GM12875 (cell line): ENCODE measurements at regions not wholly inside any gene's neighbourhood (a gene's known extent, or its start where the extent isn't known, plus 50 kb on each side); places are given as distances from the start of the nearest gene placed in this dataset.

Experiments used
- H3K4me3 ChIP-seq: one replicate; pipeline ENCODE4 v1.5.1; 2011; ENCODE audit warnings: low read depth, low read length, control low read depth
- TF ChIP-seq, protein P1 (sequence below): IDR thresholded peaks from 2 replicates; pipeline ENCODE4 v1.5.1; 2011; ENCODE audit warnings: low read depth, mild to moderate bottlenecking, control low read depth, inconsistent platforms, low read length, moderate library complexity, borderline replicate concordance; ENCODE audit not compliant: insufficient read depth

DNA sequence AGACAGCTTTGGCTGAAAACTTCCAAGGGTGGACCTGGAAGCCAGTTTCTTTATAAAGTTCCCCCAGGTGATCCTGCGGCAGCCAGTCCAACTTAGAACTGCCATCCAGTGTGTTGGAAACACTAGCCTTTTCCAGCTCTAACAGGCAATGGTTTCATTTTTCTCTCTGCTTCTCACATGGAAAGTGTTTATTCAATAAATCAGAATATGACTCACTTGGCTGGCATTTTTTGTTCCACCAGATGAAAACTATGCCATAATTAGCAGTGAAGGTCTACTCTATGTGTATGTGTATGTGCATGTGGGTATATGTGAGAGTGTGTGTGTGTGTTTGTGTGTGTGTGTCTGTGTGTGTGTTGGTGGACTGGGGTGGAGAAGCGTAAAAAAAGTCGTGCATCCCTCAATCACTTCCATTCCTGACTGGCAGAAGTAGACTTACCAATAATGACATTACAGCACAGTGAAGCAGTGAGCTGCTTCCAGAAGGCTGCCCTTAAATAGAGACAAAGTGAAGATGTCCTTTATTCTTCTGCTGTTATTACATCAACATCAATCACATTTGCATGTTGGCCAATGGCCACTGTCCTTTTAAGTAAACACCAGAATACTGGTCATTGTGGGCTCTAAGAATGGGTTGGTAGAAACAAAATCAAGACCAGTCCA is 90.9 kb upstream of the SETBP1 start:
- TF ChIP-seq, protein P1, sequence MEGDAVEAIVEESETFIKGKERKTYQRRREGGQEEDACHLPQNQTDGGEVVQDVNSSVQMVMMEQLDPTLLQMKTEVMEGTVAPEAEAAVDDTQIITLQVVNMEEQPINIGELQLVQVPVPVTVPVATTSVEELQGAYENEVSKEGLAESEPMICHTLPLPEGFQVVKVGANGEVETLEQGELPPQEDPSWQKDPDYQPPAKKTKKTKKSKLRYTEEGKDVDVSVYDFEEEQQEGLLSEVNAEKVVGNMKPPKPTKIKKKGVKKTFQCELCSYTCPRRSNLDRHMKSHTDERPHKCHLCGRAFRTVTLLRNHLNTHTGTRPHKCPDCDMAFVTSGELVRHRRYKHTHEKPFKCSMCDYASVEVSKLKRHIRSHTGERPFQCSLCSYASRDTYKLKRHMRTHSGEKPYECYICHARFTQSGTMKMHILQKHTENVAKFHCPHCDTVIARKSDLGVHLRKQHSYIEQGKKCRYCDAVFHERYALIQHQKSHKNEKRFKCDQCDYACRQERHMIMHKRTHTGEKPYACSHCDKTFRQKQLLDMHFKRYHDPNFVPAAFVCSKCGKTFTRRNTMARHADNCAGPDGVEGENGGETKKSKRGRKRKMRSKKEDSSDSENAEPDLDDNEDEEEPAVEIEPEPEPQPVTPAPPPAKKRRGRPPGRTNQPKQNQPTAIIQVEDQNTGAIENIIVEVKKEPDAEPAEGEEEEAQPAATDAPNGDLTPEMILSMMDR: no peak
- H3K4me3 ChIP-seq: no peak overlapping the region

DNA sequence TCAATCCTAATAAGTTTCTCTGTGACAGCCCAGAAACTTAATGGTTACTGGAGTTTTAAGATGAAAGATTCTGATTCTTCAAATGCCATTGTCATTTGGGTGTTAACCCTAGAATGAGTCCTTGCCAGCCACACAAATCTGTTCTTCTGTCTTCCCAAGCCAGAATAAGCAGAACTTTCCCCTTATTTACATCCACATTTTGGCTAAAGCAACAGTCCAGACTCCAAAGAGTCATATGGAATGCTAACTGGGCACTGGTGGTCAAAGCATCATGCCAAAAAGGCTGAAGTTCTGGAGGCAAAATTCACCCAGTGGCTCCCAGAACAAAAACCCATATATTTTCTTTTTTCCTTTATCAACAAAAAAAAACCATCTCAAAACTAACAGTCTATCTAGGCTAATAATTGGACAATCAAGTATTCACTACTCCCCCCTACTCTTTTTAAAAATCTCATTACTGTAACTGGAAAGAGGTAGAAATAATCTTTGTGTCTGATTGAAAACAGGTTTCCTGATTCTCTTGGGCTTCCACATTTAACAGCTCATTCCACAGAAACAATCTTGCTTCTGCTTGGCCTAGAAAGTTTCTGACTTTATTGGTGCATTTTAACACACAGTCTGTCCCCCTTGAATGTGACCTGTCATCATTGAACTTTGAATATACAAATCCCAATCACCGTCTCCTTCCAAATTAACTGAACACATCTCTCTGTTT is 89.6 kb upstream of the SETBP1 start:
- TF ChIP-seq, protein P1: no peak

DNA sequence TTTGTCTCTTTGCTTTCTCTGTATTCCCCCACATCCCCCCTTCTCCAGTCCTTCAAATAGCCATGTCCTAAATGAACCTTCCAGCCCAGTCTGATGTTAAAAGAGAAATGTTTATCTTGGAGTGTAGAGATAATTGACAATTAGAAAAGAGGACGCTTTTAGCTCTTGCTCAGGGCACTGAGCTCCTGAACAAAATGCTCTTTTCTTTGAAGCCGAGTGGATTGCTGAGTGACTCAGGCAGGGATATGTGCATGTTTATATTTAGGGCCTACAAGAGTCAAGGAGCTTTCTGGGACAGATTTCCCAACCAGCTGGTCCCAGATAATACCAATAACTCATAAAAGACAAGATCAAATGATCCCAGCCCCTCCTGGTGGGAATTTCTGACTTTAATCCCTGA is 88.0 kb upstream of the SETBP1 start:
- TF ChIP-seq, protein P1: no peak
- no peak overlapping the region for H3K4me3 ChIP-seq

More for the DNA sequence above, 89.6 kb upstream of the SETBP1 start:
- no peak overlapping the region for H3K4me3 ChIP-seq

DNA sequence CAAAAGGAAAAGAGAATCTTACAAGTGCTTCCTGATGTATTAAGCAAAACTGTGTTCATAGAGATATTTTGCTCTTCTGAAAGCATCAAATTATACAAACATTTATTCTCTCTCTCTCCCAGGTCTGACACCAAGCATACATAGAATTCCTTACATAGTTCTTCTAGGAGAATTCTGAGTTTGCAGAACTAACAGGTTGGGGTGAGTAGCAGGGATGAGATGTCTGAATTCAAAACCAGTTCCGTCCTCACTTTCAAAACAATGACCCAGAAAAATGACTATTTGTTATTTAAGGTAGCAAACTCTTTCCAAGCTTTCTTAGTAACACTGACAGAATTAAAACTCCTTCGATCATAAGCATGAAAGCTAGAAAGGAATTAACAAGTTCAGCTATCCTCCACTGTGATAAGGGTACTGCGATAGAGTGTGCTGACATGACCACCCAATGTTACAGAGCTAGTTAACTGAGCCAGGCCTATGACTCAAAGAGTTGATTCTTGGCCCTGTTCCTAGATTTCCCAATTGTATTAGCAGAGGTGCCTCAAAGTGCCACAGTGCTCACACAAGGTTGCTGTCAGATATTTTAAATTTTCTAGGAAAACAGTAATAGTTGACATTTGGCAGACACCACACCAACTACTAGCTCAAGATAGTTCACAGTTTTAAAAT is 85.8 kb upstream of the SETBP1 start:
- H3K4me3 ChIP-seq: no peak overlapping the region
- TF ChIP-seq, protein P1: no peak

DNA sequence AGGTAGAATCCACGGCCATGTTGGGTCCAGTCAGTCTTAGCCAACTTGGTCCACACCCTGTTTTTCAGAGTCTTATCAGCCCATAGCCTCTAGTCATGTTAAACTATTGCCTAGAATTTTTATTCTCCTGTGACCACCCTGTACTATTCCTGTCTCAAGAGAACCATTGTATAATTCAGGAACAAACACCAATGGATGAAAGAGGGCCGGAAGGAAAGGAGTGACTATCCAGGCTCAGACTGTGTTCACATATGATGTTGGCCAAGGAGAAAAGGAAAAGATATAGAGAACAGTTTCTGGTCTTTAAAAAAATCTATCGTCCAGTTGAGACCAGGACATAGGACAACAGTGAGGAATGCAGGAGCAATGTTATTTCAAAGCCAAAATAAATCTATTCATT is 82.9 kb upstream of the SETBP1 start:
- no peak overlapping the region for H3K4me3 ChIP-seq
- TF ChIP-seq, protein P1: no peak

DNA sequence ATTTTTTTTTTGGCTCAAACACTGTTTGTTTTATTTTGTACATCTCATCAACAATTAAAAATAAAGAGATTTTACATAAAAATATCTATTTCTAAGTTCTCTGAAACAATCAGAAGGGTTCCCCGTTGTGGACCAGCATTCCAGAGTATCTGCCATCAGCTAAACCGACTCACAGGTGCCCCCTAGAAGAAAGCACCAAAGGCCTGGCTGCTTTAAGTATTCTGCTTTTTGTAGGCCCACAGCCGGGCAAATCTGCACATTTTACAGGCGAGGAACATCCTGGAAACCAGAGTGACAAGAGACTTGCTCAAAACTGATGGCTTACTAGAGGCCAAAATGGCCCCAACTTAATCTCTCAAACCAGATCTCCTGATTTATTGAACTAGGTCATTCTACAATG is 82.2 kb upstream of the SETBP1 start:
- no peak overlapping the region for H3K4me3 ChIP-seq
- TF ChIP-seq, protein P1: no peak

DNA sequence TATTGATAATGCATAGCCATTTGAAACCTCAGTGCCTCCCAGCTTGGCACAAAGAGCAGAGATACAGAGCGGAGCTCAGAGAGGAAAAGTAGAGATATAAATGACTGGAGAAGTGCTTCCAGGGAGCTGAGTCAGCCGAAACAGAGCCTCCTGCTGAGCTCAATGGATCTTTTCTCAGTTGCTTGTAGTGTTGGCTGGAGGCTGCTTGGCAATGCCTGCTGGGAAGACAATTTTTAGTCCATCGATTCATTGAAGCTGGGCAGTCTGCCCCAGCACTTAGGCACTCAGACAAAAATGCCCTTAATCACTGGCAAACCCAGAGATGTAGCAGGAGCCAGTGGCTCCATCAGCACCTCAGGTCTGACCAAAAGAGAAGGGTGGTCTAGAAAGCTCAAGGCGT is 81.3 kb upstream of the SETBP1 start:
- H3K4me3 ChIP-seq: no peak overlapping the region
- TF ChIP-seq, protein P1: no peak
